A673 (cell line): ENCODE measurements at regions not wholly inside any gene's neighbourhood (a gene's known extent, or its start where the extent isn't known, plus 50 kb on each side); places are given as distances from the start of the nearest gene placed in this dataset.

Experiments used
- BruUV-seq: library from RNA; stranded (reverse); fragments of 400-500 nt; replicated peaks from 2 replicates; lab custom pipeline; 2021; lab: Mats Ljungman, UMichigan
- CTCF ChIA-PET: fragments of 300-600 bp; sonication (Branson Sonifier 250); formaldehyde crosslinking; loops from one replicate; lab custom pipeline; 2022; ENCODE audit warnings: antibody characterized with exemption; lab: Charles Lee
- POLR2A ChIA-PET: fragments of 300-600 bp; sonication (Branson Sonifier 250); formaldehyde crosslinking; loops from one replicate; lab custom pipeline; 2022; ENCODE audit warnings: antibody characterized with exemption; ENCODE audit not compliant: low non-redundant PET; lab: Charles Lee
- DNase-seq: peaks from one replicate; pipeline ENCODE4 v3.0.0-alpha.2; 2015; ENCODE audit warnings: low spot score
- H3K27ac ChIP-seq: fragments of 200-600 bp; sonication (generic); 2 replicates; pipeline ENCODE4 v1.5.1; 2016; ENCODE audit warnings: mixed run types, low read depth, mild to moderate bottlenecking, mixed read lengths, antibody characterized with exemption, low read length; ENCODE audit not compliant: poor library complexity, severe bottlenecking
- H3K27me3 ChIP-seq: fragments of 200-600 bp; sonication (generic); replicated peaks from 2 replicates; pipeline ENCODE4 v1.6.1; 2017; ENCODE audit warnings: mixed run types, low read depth, mild to moderate bottlenecking, mixed read lengths, antibody characterized with exemption, low read length; ENCODE audit not compliant: insufficient read depth, poor library complexity
- H3K36me3 ChIP-seq: fragments of 200-600 bp; sonication (generic); 2 replicates; pipeline ENCODE4 v1.6.1; 2016; ENCODE audit warnings: mixed run types, mild to moderate bottlenecking, mixed read lengths, antibody characterized with exemption, low read length; ENCODE audit not compliant: insufficient read depth, poor library complexity, severe bottlenecking
- H3K4me1 ChIP-seq: fragments of 200-600 bp; sonication (generic); 2 replicates; pipeline ENCODE4 v1.6.1; 2017; ENCODE audit warnings: mixed run types, mild to moderate bottlenecking, mixed read lengths, antibody characterized with exemption, low read length; ENCODE audit not compliant: insufficient read depth, poor library complexity, severe bottlenecking
- H3K4me3 ChIP-seq: fragments of 200-600 bp; sonication (generic); 2 replicates; pipeline ENCODE4 v1.5.1; 2016; ENCODE audit warnings: low read depth, mixed run types, mild to moderate bottlenecking, mixed read lengths, low read length; ENCODE audit not compliant: poor library complexity, severe bottlenecking
- H3K9me3 ChIP-seq: fragments of 200-600 bp; sonication (generic); 2 replicates; pipeline ENCODE4 v1.6.1; 2016; ENCODE audit warnings: mixed run types, low read depth, mild to moderate bottlenecking, mixed read lengths, antibody characterized with exemption, low read length; ENCODE audit not compliant: poor library complexity, severe bottlenecking
- CTCF ChIP-seq: fragments of 300-800, 200-600 bp; sonication (generic); conservative IDR thresholded peaks from 2 replicates; pipeline ENCODE4 v1.5.1; 2017; ENCODE audit warnings: low read depth, mild to moderate bottlenecking, antibody characterized with exemption, low read length, moderate library complexity, mixed read lengths
- EZH2 ChIP-seq: fragments of 200-600 bp; sonication (generic); IDR thresholded peaks from 2 replicates; pipeline ENCODE4 v1.6.1; 2017; ENCODE audit warnings: borderline replicate concordance, low read depth, mild to moderate bottlenecking, mixed read lengths, antibody characterized with exemption, low read length; ENCODE audit not compliant: poor library complexity, severe bottlenecking
- intact Hi-C: fragments of 100-400 bp; cut with micrococcal nuclease; formaldehyde crosslinking; loops from one replicate; pipeline ENCODE4 v1.10.0; 2022; ENCODE audit not compliant: unreplicated experiment

- Histone ChIP-seq H3K27me3 (no peaks in the 10 kb centered on the region), H3K4me3 (no peak overlapping the region), H3K27ac (no peak overlapping the region), H3K9me3 (no peaks in the 10 kb centered on the region), H3K36me3 (no peaks in the 10 kb centered on the region), H3K4me1 (no peaks in the 10 kb centered on the region)
- POLR2A ChIA-PET = no interaction called here
- TF ChIP-seq CTCF (no peak), EZH2 (no peak)
- DNase-seq = peak; percentile 5
- CTCF ChIA-PET = no interaction called here
- intact Hi-C loops = no loop called here
- no TSS peak for BruUV-seq
Measured at GRCh38 chr12:83664650-83665049, 977.9 kb downstream of the TMTC2 start.

GRCh38 chr12:83660727-83661358 lies 974.1 kb downstream of the TMTC2 start:
- Histone ChIP-seq H3K4me1 (no peaks in the 10 kb centered on the region), H3K27ac (no peak overlapping the region), H3K27me3 (no peaks in the 10 kb centered on the region), H3K4me3 (no peak overlapping the region), H3K36me3 (no peaks in the 10 kb centered on the region), H3K9me3 (no peaks in the 10 kb centered on the region)
- no peak for DNase-seq
- BruUV-seq = no TSS peak
- TF ChIP-seq EZH2 (no peak), CTCF (no peak)
- intact Hi-C loops = no loop called here
- POLR2A ChIA-PET = no interaction called here
- CTCF ChIA-PET = no interaction called here

GRCh38 chr12:83659321-83659720 lies 972.6 kb downstream of the TMTC2 start:
- Histone ChIP-seq H3K9me3 (no peaks in the 10 kb centered on the region), H3K4me1 (no peaks in the 10 kb centered on the region), H3K4me3 (no peak overlapping the region), H3K27me3 (no peaks in the 10 kb centered on the region), H3K36me3 (no peaks in the 10 kb centered on the region), H3K27ac (no peak overlapping the region)
- TF ChIP-seq CTCF (no peak), EZH2 (no peak)
- no peak for DNase-seq
- intact Hi-C loops = no loop called here
- BruUV-seq = no TSS peak
- ChIA-PET POLR2A (no interaction called here), CTCF (no interaction called here)
